Lower lobe of right lung (tissue), 2 donors: ENCODE measurements at regions not wholly inside any gene's neighbourhood (a gene's known extent, or its start where the extent isn't known, plus 50 kb on each side); places are given as distances from the start of the nearest gene placed in this dataset.

Source experiments
- ATAC-seq, 2 donors: fragments of 200-7000 bp; cut with Tn5 transposase; one replicate each; pipeline ENCODE4 v1.9.1; 2020 to 2022; ENCODE audit warnings: mild to moderate bottlenecking in 2 of 2, moderate library complexity in 2 of 2
- DNase-seq: peaks from one replicate; pipeline ENCODE4 v3.0.0-alpha.2; 2020
- H3K27ac ChIP-seq: fragments of 200-600 bp; one replicate; pipeline ENCODE4 v1.8.0; 2022
- H3K27me3 ChIP-seq: fragments of 200-600 bp; one replicate; pipeline ENCODE4 v1.8.0; 2022; ENCODE audit warnings: low read depth
- H3K36me3 ChIP-seq: fragments of 200-600 bp; one replicate; pipeline ENCODE4 v1.8.0; 2022; ENCODE audit warnings: mild to moderate bottlenecking
- H3K4me1 ChIP-seq: fragments of 200-600 bp; one replicate; pipeline ENCODE4 v1.8.0; 2022
- H3K4me3 ChIP-seq: fragments of 200-600 bp; one replicate; pipeline ENCODE4 v1.8.0; 2022; ENCODE audit warnings: mild to moderate bottlenecking
- H3K9me3 ChIP-seq: fragments of 200-600 bp; one replicate; pipeline ENCODE4 v1.8.0; 2022
- CTCF ChIP-seq: fragments of 200-600 bp; IDR thresholded peaks from one replicate; pipeline ENCODE4 v1.8.0; 2022; ENCODE audit warnings: antibody characterized with exemption, mild to moderate bottlenecking
- intact Hi-C: fragments of 100-400 bp; cut with DNase I; formaldehyde crosslinking; loops from one replicate; pipeline ENCODE4 v1.11.0; 2022
- donor health status: DM: no; HTN: yes; CAD: no; lungs with severe emphysema.

- no peaks in the 10 kb centered on the region for H3K9me3 ChIP-seq
Measured at GRCh38 chr2:12090072-12090471, 343.6 kb downstream of the LPIN1 start.

DNA sequence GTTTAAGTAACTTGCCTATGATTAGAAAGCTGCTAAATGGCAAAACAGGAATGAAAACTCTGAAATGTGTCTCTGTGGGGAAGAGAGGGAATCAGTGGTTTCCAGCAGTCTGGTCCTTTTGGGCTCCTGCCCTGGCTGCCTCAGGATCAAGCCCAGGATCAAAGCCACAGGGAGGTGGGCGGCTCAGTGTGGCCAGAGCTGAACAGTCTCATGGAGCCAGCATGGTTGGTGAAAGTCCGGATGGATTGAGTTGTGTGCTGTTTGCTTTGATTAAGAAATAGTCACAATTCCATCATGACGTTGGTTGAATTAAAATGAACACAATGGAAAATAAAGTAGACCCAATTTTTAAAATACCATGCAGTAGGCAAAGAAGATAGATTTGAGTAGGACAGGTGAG is 344.2 kb downstream of the LPIN1 start:
- Histone ChIP-seq H3K9me3 (no peaks in the 10 kb centered on the region), H3K27me3 (no peaks in the 10 kb centered on the region), H3K4me1 (no peaks in the 10 kb centered on the region), H3K27ac (no peak overlapping the region), H3K36me3 (no peaks in the 10 kb centered on the region), H3K4me3 (no peak overlapping the region)
- no peak for TF ChIP-seq CTCF
- intact Hi-C loops: no loop called here
- no peak for DNase-seq
- no peak for ATAC-seq

More at GRCh38 chr2:12090072-12090471, 343.6 kb downstream of the LPIN1 start:
- H3K4me3 ChIP-seq: no peak overlapping the region
- DNase-seq (no peak), ATAC-seq (no peak)
- no peaks in the 10 kb centered on the region for H3K4me1 ChIP-seq
- no peaks in the 10 kb centered on the region for H3K36me3 ChIP-seq
- no peak overlapping the region for H3K27ac ChIP-seq
- no peaks in the 10 kb centered on the region for H3K27me3 ChIP-seq
- TF ChIP-seq CTCF: no peak
- intact Hi-C loops: no loop called here

DNA sequence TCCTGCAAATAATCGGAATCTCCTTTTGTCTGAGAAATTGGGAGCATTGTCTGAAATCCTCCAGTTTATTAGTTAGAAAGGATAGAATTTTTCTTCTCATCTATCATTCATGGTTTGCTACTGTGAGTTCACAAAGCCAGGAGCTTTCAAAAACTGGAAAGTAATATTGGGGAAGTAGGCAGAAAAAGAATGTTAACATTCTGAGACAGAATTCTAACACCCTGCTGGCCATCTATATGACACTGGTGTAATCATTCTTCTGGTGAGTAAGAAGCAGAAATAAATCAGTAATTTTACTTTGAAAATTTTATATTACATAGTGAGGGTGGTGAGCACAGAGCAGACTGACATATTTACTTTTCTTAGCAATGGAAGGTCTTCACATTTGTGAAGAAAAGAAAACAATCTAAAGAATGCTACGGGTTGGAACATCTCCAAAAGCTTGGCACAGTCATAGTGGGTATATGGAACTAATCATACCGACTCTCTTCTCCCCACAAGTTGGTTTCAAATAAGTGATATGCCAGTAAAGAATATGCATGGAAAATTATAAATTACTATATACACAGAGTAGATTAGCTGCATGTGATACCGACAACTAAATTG is 344.9 kb downstream of the LPIN1 start:
- no peaks in the 10 kb centered on the region for H3K27me3 ChIP-seq
- TF ChIP-seq CTCF: no peak
- ATAC-seq (no peak), DNase-seq (no peak)
- H3K9me3 ChIP-seq: no peaks in the 10 kb centered on the region
- no peaks in the 10 kb centered on the region for H3K36me3 ChIP-seq
- intact Hi-C loops: no loop called here
- no peak overlapping the region for H3K27ac ChIP-seq
- no peaks in the 10 kb centered on the region for H3K4me1 ChIP-seq
- no peak overlapping the region for H3K4me3 ChIP-seq

GRCh38 chr2:12094134-12094533 is 347.7 kb downstream of the LPIN1 start:
- no peaks in the 10 kb centered on the region for H3K9me3 ChIP-seq
- intact Hi-C loops: no loop called here
- no peak overlapping the region for H3K27ac ChIP-seq
- H3K36me3 ChIP-seq: no peaks in the 10 kb centered on the region
- ATAC-seq (peak in 1 of 2 donors; percentile 26), DNase-seq (no peak)
- no peak overlapping the region for H3K4me3 ChIP-seq
- no peak for TF ChIP-seq CTCF
- H3K4me1 ChIP-seq: no peaks in the 10 kb centered on the region
- no peaks in the 10 kb centered on the region for H3K27me3 ChIP-seq

- no peak overlapping the region for H3K4me3 ChIP-seq
- no peaks in the 10 kb centered on the region for H3K9me3 ChIP-seq
- intact Hi-C loops: no loop called here
- H3K4me1 ChIP-seq: no peaks in the 10 kb centered on the region
- H3K27me3 ChIP-seq: no peaks in the 10 kb centered on the region
- ATAC-seq (no peak), DNase-seq (no peak)
- TF ChIP-seq CTCF: no peak
- no peaks in the 10 kb centered on the region for H3K36me3 ChIP-seq
- H3K27ac ChIP-seq: no peak overlapping the region
Measured at GRCh38 chr2:12096051-12096787, 349.8 kb downstream of the LPIN1 start.
